Activated T-helper 2 cell treated with anti-CD3 and anti-CD28 coated beads, Interferon-gamma antibody, Interleukin-2, Interleukin-4, amounts not matched to agents 10 μg/mL and 5 μg/mL and 100 μg/mL, durations not matched to agents 14 hours and 24 hours and 36 hours (primary cell): ENCODE measurements at regions not wholly inside any gene's neighbourhood (a gene's known extent, or its start where the extent isn't known, plus 50 kb on each side); places are given as distances from the start of the nearest gene placed in this dataset.

ENCODE experiments used
- DNase-seq: peaks from one replicate; pipeline ENCODE4 v3.0.0; 2021; ENCODE audit warnings: low spot score
- H3K27ac Mint-ChIP-seq: one replicate; pipeline ENCODE4 v1.8.0; 2021; ENCODE audit warnings: mixed read lengths
- H3K27me3 Mint-ChIP-seq: one replicate; pipeline ENCODE4 v1.8.0; 2021; ENCODE audit warnings: low read depth, mixed read lengths
- H3K36me3 Mint-ChIP-seq: one replicate; pipeline ENCODE4 v1.8.0; 2021; ENCODE audit warnings: low read depth, mixed read lengths
- H3K4me1 Mint-ChIP-seq: one replicate; pipeline ENCODE4 v1.8.0; 2021; ENCODE audit warnings: low read depth, mixed read lengths
- H3K4me3 Mint-ChIP-seq: one replicate; pipeline ENCODE4 v1.8.0; 2021; ENCODE audit warnings: low read depth, mild to moderate bottlenecking, moderate library complexity, mixed read lengths
- H3K9me3 Mint-ChIP-seq: one replicate; pipeline ENCODE4 v1.8.0; 2021; ENCODE audit warnings: mixed read lengths
- intact Hi-C: fragments of 100-400 bp; cut with micrococcal nuclease; formaldehyde crosslinking; loops from one replicate; pipeline ENCODE4 v1.15.1; 2023

DNA sequence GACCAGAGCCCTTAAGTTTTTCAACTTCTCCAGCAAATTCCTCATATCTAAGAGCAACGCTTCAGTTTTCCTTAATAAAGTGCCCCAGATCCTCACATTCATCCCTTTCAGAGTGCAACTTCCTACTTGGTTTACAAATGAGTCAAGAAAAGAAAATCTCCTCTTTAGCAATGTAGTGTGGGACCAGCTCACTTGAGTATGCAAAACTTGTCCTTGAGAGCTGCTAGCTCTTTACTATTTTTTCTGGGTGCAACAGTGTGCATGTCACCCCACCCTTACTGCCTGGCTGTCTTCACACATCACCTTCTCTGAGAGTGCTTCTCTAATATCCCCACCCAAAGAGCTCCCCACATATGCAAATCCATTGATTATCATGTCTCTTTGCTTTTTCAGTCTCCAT lies 203.1 kb upstream of the CAMK1G start:
- H3K4me3 Mint-ChIP-seq, result no peak overlapping the region
- no peaks in the 10 kb centered on the region for H3K9me3 Mint-ChIP-seq
- intact Hi-C loops, result no loop called here
- DNase-seq, result no peak
- H3K4me1 Mint-ChIP-seq, result no peaks in the 10 kb centered on the region
- no peak overlapping the region for H3K27ac Mint-ChIP-seq
- no peaks in the 10 kb centered on the region for H3K36me3 Mint-ChIP-seq
- peaks cover 4% of the 10 kb centered on the region for H3K27me3 Mint-ChIP-seq

DNA sequence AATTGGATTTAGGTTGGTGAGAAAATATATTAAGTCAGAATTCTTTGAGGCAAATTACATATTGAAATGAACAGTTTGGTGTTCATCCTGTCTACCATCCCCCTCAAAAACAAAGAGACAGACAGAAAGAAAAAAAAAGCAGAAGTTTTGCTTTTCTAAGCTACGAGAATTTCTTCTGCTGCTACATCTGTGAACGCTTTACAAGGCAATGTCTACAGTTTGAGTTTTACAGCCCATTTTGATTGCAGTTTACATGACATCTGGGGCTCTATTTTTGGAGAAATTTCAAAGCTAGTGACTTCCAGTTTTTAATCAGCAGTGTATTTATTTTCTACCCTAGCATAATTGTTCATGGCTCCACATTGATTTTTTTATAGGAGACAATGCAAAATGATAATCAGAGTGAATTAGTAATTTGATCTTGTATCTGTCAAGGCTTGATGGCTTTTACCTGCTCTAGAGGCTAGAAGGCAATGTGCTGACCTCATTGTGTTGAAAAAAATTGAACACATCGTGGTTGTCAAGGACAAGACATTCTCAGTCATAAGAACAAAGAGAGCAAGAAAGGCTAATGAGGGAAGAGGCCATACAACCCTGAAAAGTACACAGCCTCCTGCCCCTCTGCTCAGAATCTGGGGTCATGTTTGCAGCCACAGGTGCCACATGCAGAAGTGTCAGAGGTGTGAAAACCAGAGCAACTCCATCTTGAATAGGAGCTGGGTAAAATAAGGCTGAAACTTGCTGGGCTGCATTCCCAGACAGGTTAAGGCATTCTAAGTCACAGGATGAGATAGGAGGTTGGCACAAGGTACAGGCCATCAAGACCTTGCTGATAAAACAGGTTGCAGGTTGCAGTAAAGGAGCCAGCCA lies 201.0 kb upstream of the CAMK1G start:
- DNase-seq, result no peak
- H3K4me3 Mint-ChIP-seq, result no peak overlapping the region
- H3K27me3 Mint-ChIP-seq, result no peaks in the 10 kb centered on the region
- H3K9me3 Mint-ChIP-seq, result no peaks in the 10 kb centered on the region
- H3K36me3 Mint-ChIP-seq, result no peaks in the 10 kb centered on the region
- intact Hi-C loops, result no loop called here
- no peaks in the 10 kb centered on the region for H3K4me1 Mint-ChIP-seq
- no peak overlapping the region for H3K27ac Mint-ChIP-seq

DNA sequence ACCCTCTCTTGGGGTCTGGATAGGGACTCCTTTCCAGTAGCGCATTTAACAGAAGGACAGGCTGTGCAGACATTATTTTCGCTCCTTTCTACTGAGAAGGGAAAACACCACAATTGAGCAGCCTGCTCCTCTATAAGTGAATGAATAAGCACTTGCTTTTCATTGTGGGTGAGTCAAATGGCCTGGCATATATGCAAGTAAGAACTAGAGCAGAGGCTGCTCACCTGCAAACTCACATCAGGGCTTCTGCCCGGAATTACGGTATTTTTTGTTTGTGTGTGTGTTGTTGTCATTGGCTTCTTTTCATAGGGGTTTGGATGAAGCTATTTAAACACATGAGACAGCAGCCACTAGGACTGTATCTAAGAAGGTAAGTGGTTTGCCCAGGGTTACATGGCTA lies 200.1 kb upstream of the CAMK1G start:
- intact Hi-C loops, result no loop called here
- Mint-ChIP-seq H3K36me3 (no peaks in the 10 kb centered on the region), H3K9me3 (no peaks in the 10 kb centered on the region), H3K4me1 (no peaks in the 10 kb centered on the region), H3K27ac (no peak overlapping the region), H3K27me3 (no peaks in the 10 kb centered on the region), H3K4me3 (no peak overlapping the region)
- no peak for DNase-seq

DNA sequence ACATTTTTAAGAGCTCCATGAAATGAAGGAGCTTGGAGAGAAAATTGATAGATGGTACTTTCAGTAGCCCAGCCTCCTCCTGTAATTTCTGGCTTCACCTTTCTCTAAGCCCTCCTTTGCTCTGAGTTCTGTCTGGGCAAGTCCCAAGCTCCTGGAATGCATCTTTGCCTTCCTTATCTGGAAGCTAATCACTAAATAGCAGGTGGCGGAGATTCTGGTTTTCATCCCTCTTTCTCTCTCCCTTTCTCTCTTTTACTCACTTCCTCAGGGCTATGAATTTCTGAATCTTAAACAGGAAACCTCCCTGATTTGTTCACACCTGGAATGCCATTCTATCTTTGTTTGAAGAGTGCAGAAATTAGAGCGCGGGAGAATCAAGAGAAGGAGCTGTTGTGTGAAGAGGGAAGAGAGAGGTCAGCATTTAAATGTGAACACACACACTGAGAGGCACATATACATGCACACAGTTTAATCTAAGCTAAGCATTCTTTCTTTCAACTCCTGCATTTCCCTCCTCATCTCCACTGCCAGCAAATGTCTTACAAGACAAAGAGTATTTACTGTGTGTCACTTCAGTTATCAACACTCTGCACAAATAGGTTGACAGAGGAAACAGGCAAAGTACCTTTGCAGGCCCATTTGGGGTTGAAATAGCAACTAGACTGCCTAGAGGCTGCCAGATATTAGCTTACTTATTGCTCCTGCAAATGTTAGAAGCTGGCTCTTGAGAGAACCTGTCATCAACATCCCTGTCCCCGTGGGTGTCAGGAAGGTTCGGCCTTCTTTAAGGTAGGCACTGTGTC lies 199.4 kb upstream of the CAMK1G start:
- Mint-ChIP-seq H3K9me3 (no peaks in the 10 kb centered on the region), H3K36me3 (no peaks in the 10 kb centered on the region), H3K4me1 (no peaks in the 10 kb centered on the region), H3K4me3 (no peak overlapping the region), H3K27ac (no peak overlapping the region), H3K27me3 (no peaks in the 10 kb centered on the region)
- no peak for DNase-seq
- intact Hi-C loops, result no loop called here

DNA sequence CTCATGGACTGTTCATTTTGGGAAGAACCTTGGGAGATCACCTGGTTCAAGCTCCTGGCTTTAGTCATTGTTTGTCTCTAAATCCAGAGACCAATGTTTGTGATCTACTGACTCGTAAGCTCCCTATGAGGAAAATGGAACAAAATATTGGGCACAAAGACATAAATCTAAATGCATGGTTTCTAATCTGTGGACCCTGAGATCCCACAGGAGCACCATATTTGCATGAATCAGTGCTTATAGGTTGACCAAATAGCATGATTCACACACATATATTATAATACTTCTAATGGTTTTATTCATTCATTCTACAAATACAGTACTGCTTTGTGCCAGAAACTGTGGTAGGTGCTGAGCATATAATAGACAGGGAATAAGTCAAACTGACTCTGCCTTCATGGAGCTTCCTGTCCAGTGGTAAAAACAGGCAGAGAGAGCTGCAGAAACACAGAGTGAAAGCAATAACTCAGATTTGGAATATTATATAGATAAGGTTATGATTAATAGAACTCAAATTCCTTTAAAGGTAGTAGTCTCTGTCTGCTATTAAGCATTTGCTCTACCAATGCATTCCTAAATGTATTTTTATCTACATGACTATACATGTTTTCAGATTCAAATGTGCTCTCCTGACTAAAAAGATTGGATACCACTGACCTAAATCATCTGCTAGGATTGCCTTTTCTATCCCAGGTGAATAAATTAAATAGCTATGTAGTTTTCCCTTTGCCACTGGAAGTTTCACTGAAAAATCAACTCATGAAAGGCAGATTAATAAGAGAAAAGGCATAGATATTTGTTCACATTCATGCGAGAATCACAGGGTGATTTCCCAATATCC lies 198.6 kb upstream of the CAMK1G start:
- Mint-ChIP-seq H3K9me3 (no peaks in the 10 kb centered on the region), H3K36me3 (no peaks in the 10 kb centered on the region), H3K4me3 (no peak overlapping the region), H3K27me3 (no peaks in the 10 kb centered on the region), H3K27ac (no peak overlapping the region), H3K4me1 (no peaks in the 10 kb centered on the region)
- DNase-seq, result no peak
- intact Hi-C loops, result no loop called here

DNA sequence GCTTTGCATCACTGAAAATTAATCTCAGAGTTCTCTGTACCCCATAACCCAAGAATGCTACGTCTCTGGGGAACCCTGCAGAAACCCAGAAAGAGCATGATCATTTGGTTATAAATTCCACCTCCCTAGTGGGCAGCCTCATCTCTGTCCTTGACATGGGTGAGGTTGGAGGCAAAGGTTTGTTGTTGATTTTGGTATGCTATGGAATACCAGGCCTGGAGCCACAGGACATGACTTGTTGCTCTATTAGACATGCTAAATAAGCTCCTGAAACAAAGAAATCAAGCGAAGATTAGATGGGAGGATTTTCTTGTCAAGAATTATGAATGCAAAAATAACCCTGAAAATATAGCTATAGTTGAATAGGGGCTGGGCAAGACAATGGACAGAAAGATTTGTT lies 197.4 kb upstream of the CAMK1G start:
- H3K9me3 Mint-ChIP-seq, result no peaks in the 10 kb centered on the region
- H3K27ac Mint-ChIP-seq, result no peak overlapping the region
- no peaks in the 10 kb centered on the region for H3K4me1 Mint-ChIP-seq
- no peaks in the 10 kb centered on the region for H3K36me3 Mint-ChIP-seq
- intact Hi-C loops, result no loop called here
- DNase-seq, result no peak
- H3K4me3 Mint-ChIP-seq, result no peak overlapping the region
- H3K27me3 Mint-ChIP-seq, result no peaks in the 10 kb centered on the region

DNA sequence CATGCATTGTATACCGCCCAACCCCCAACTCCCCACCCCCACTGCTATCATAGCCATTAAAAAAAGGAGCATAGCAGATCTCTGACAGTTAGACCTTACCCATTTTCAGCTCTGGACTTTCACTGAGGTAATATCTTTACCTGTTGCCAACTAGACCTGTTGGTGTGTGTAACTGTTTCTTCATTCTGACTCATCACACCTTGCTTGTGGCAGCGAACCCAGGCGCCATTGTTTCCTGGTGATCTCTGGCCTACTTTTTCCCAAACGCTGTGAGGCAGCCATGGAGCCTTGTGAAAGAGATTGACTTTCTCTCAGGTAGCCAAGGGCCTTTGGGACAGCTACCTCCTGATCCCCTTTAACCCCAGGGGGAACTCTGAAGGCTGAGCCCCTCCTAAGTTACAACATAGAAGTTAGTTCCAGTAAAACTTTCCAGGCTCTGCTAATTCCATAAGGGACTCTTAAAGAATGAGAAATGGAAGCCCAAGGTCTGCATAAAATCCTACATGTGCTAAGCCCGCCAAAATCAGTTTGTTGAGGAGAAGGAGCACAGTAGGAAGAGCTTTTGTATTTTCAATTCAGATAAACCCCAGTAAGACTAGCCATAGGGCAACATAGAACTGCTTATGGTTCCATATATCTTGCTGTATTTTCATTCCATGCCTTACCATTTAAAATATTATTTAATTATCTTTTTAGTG lies 196.1 kb upstream of the CAMK1G start:
- no peaks in the 10 kb centered on the region for H3K36me3 Mint-ChIP-seq
- DNase-seq, result no peak
- no peak overlapping the region for H3K4me3 Mint-ChIP-seq
- intact Hi-C loops, result no loop called here
- no peak overlapping the region for H3K27ac Mint-ChIP-seq
- H3K9me3 Mint-ChIP-seq, result no peaks in the 10 kb centered on the region
- no peaks in the 10 kb centered on the region for H3K27me3 Mint-ChIP-seq
- H3K4me1 Mint-ChIP-seq, result no peaks in the 10 kb centered on the region

DNA sequence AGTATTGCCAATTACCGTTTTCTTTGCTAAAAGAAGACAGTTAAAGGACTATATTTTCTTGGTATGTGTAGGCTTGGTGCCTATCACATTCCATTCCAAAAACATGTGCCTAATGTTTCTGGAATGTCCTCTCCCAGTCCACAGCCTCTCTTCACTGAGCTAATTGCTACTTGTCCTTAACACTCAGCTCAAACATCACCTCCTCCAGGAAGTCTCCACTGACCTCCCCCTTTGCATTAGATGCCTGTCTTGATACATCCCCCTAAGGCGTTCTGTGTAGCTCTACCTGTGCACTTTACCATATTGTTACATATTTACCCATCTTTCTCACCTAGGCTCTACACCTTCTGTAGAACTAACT lies 195.6 kb upstream of the CAMK1G start:
- intact Hi-C loops, result no loop called here

DNA sequence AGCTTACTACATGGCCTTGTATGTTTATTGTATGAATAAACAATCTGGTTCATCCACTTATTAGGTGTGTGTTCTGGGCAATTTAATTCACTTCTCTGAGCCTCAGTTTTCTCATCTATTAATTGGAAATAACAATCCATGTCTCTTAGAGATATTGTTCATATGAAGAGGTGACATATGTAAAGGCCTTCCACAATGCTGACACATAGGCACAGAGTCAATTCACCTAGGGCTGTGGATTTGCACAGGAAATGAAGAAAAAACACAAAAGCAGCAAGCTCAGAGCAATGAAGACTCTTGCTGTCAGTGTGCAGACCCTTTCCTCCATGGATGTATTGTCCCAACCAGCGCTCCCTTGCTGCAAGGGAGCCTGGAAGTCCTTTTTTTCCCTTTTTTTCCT lies 195.2 kb upstream of the CAMK1G start:
- Mint-ChIP-seq H3K36me3 (no peaks in the 10 kb centered on the region), H3K4me3 (no peak overlapping the region), H3K27ac (no peak overlapping the region), H3K9me3 (no peaks in the 10 kb centered on the region), H3K27me3 (no peaks in the 10 kb centered on the region), H3K4me1 (no peaks in the 10 kb centered on the region)
- DNase-seq, result no peak
- intact Hi-C loops, result no loop called here

More for the DNA sequence above, 195.6 kb upstream of the CAMK1G start:
- H3K4me3 Mint-ChIP-seq, result no peak overlapping the region
- no peaks in the 10 kb centered on the region for H3K27me3 Mint-ChIP-seq
- no peaks in the 10 kb centered on the region for H3K4me1 Mint-ChIP-seq
- H3K9me3 Mint-ChIP-seq, result no peaks in the 10 kb centered on the region
- no peaks in the 10 kb centered on the region for H3K36me3 Mint-ChIP-seq
- no peak overlapping the region for H3K27ac Mint-ChIP-seq
- no peak for DNase-seq

DNA sequence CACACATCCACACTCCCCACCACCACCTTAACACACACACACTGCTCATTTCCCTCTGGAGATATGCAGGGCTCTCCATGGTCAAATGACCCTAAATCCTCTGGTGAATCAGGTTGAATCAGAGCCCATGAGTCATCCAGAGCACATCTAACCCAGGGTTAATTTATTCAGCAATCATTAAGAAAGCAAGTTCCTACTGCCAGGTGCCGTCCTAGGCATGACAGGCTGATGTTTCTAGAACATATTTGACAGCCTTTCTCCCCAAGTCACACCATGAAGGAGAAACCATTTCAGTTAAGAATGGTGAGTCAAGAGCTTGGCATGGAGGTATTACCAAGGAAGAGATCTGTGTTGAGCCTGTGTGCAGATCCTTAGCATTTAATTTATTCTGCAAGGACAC lies 194.3 kb upstream of the CAMK1G start:
- Mint-ChIP-seq H3K9me3 (no peaks in the 10 kb centered on the region), H3K27me3 (no peaks in the 10 kb centered on the region), H3K36me3 (no peaks in the 10 kb centered on the region), H3K4me3 (no peak overlapping the region), H3K27ac (no peak overlapping the region), H3K4me1 (no peaks in the 10 kb centered on the region)
- intact Hi-C loops, result no loop called here
- DNase-seq, result no peak

DNA sequence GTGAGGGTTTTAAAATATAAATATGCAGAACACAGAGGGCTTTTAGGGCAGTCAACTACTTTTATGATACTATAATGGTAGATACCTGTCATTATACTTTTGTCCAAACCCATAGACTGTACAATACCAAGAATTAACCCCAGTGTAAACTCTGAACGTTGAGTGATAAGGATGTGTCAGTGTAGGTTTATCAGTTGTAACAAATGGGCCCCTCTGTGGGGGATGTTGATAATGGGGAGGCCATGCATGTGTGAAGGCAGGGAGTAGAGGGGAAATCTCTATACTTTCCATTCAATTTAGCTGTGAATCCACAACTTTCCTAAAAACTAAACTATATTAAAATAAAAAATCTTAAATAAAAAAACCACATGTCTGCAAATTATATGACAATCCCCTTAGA lies 193.5 kb upstream of the CAMK1G start:
- Mint-ChIP-seq H3K27me3 (peaks cover under 1% of the 10 kb centered on the region), H3K4me1 (no peaks in the 10 kb centered on the region), H3K36me3 (no peaks in the 10 kb centered on the region), H3K27ac (no peak overlapping the region), H3K9me3 (no peaks in the 10 kb centered on the region), H3K4me3 (no peak overlapping the region)
- intact Hi-C loops, result no loop called here
- no peak for DNase-seq

DNA sequence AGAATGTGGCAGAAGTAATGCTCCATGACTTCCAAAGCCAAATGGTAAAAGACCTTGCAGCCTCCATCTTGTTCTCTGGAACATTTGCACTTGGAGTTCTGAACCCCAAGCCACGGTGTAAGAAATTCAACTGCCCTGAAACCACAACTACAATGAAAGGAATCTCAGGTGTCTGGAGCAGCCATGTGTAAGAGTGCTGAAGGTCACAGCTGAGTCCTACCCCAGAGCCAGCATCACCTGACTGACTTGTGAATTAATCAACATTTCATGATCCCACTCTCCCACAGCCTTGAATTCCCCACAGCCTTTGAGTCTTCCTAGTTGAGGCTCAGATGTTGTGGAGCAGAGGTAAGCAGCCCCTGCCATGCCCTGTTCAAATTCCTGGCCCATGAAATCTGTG lies 192.8 kb upstream of the CAMK1G start:
- no peaks in the 10 kb centered on the region for H3K9me3 Mint-ChIP-seq
- H3K36me3 Mint-ChIP-seq, result no peaks in the 10 kb centered on the region
- DNase-seq, result no peak
- H3K27me3 Mint-ChIP-seq, result peaks cover 5% of the 10 kb centered on the region
- H3K4me3 Mint-ChIP-seq, result no peak overlapping the region
- H3K4me1 Mint-ChIP-seq, result no peaks in the 10 kb centered on the region
- intact Hi-C loops, result no loop called here
- H3K27ac Mint-ChIP-seq, result no peak overlapping the region
